ENCODE measurements at regions not wholly inside any gene's neighbourhood (a gene's known extent, or its start where the extent isn't known, plus 50 kb on each side); places are given as distances from the start of the nearest gene placed in this dataset.

- Histone ChIP-seq H3K27ac (no peak overlapping the region), H3K36me3 (replicated peaks in 1 of 2) (no peaks in the 10 kb centered on the region), H3K4me3 (no peak overlapping the region), H3K4me1 (replicated peaks in 1 of 2) (no peaks in the 10 kb centered on the region), H3K27me3 (no peaks in the 10 kb centered on the region), H3K9me3 (replicated peaks in 1 of 3) (no peaks in the 10 kb centered on the region)
- 61 to 75% (median 63%) methylated on average over 18 of the region's 18 CpGs for WGBS, 4 donors
- DNase-seq: no peak
- intact Hi-C loops (cut with DNase I): no loop called here
- TF ChIP-seq CTCF (IDR thresholded peaks at IDR 0.05) (no peak), POLR2A (IDR thresholded peaks at IDR 0.05) (no peak)
Observed at GRCh38 chr18:76144844-76145243, 350.2 kb downstream of the ZNF516 start.

- no peak for DNase-seq
- TF ChIP-seq POLR2A (IDR thresholded peaks at IDR 0.05) (no peak), CTCF (IDR thresholded peaks at IDR 0.05) (no peak)
- H3K27me3 ChIP-seq: no peaks in the 10 kb centered on the region
- intact Hi-C loops (cut with DNase I): no loop called here
- 64 to 76% (median 74%) methylated on average over 2 of the region's 2 CpGs for WGBS, 4 donors
- no peak overlapping the region for H3K4me3 ChIP-seq
- H3K27ac ChIP-seq: no peak overlapping the region
- no peaks in the 10 kb centered on the region for H3K9me3 ChIP-seq (replicated peaks in 1 of 3)
- H3K36me3 ChIP-seq (replicated peaks in 1 of 2): no peaks in the 10 kb centered on the region
- no peaks in the 10 kb centered on the region for H3K4me1 ChIP-seq (replicated peaks in 1 of 2)
Observed at GRCh38 chr18:76142611-76143010, 352.4 kb downstream of the ZNF516 start.

DNA sequence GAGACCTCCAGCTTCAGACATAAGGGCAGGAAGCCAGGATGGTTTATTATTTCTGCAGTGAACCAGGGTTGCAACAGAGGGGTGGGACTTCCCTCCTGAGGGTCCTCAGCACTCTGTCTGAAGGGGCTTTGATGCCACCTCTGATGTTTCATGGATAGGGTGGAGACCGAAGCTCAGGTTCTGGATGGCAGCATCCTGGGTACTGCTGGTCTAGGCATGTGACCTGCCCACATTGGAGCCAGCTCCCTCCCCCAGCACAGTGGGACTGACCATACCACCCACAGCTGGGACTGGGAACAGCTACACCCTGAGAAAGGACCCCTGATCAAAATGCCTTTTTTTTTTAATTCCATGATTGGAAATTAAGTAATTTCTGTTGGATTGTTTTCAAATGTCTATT is 355.2 kb downstream of the ZNF516 start:
- DNase-seq: no peak
- intact Hi-C loops (cut with DNase I): no loop called here
- 70 to 100% (median 95%) methylated on average over 1 of the region's 1 CpG for WGBS, 4 donors

DNA sequence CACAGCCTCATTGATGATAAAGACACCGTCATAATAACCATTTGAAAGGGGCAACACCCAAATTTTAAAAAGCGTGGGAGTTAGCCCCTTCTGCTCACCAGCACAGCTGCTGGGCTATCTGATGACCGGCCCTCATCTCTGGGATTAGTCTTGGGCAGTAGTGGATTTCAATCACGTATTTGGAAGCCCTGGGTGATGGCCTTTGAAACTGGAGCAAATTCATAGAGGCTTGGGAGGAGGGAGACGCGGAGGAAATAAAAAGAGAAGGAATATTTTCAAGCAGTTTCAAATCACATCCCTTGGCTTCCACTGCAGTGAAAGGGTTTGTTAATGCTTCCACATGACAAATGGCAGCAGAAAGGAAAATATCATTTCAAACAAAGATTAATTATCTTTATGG is 357.8 kb downstream of the ZNF516 start:
- Histone ChIP-seq H3K27me3 (no peaks in the 10 kb centered on the region), H3K27ac (no peak overlapping the region), H3K4me3 (no peak overlapping the region), H3K4me1 (replicated peaks in 1 of 2) (no peaks in the 10 kb centered on the region), H3K9me3 (replicated peaks in 1 of 3) (no peaks in the 10 kb centered on the region), H3K36me3 (replicated peaks in 1 of 2) (no peaks in the 10 kb centered on the region)
- 61 to 85% (median 77%) methylated on average over 6 of the region's 6 CpGs for WGBS, 4 donors
- TF ChIP-seq POLR2A (IDR thresholded peaks at IDR 0.05) (no peak), CTCF (IDR thresholded peaks at IDR 0.05) (no peak)
- DNase-seq: no peak
- intact Hi-C loops (cut with DNase I): no loop called here

More for the DNA sequence above, 355.2 kb downstream of the ZNF516 start:
- Histone ChIP-seq H3K4me3 (no peak overlapping the region), H3K27ac (no peak overlapping the region), H3K9me3 (replicated peaks in 1 of 3) (no peaks in the 10 kb centered on the region), H3K27me3 (no peaks in the 10 kb centered on the region), H3K4me1 (replicated peaks in 1 of 2) (no peaks in the 10 kb centered on the region), H3K36me3 (replicated peaks in 1 of 2) (no peaks in the 10 kb centered on the region)
- TF ChIP-seq POLR2A (IDR thresholded peaks at IDR 0.05) (no peak), CTCF (IDR thresholded peaks at IDR 0.05) (no peak)

Measured in adrenal gland (tissue), 9 donors.